NCI-H345 (cell line): ENCODE measurements at regions not wholly inside any gene's neighbourhood (a gene's known extent, or its start where the extent isn't known, plus 50 kb on each side); places are given as distances from the start of the nearest gene placed in this dataset.

ENCODE experiments used
- DNase-seq: peaks from one replicate; lab custom pipeline; 2025; lab: John Stamatoyannopoulos, UW

DNA sequence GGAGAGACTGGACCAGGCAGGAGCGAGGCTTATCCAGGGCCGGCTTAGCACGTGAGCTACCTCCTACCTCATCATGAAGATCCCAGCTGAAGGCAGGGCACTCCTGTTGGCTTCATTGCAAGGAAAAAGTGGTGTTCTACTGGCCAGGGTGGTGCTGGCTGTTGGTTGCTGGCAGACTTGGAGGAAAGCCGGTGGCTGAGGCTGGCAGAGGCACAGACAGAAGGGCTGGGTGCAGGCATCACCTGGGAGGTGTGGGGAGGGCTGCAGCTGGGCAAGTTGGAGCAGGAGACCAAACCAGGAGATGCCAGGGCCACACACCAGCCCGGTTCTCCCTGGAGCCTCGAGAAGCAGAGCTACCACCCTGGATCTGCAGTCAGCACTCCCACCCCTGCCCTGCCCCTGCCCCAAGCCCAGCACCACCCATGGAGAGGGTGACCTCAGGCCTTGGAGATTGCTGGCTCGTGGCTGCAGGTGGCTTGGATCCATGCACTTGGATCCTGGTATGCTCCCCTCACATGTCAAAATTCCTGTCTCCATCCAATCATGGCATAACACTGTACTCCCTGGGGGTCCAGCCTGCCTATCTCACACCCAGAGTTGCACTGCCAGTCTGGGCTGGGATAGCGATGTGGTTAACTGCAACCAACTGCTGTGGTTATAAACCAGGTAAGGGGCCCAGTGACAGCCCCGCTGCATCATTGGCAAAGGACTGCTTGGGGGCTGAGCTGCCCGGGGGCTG lies 49.7 kb downstream of the GLI2 start:
- no peak for DNase-seq

DNA sequence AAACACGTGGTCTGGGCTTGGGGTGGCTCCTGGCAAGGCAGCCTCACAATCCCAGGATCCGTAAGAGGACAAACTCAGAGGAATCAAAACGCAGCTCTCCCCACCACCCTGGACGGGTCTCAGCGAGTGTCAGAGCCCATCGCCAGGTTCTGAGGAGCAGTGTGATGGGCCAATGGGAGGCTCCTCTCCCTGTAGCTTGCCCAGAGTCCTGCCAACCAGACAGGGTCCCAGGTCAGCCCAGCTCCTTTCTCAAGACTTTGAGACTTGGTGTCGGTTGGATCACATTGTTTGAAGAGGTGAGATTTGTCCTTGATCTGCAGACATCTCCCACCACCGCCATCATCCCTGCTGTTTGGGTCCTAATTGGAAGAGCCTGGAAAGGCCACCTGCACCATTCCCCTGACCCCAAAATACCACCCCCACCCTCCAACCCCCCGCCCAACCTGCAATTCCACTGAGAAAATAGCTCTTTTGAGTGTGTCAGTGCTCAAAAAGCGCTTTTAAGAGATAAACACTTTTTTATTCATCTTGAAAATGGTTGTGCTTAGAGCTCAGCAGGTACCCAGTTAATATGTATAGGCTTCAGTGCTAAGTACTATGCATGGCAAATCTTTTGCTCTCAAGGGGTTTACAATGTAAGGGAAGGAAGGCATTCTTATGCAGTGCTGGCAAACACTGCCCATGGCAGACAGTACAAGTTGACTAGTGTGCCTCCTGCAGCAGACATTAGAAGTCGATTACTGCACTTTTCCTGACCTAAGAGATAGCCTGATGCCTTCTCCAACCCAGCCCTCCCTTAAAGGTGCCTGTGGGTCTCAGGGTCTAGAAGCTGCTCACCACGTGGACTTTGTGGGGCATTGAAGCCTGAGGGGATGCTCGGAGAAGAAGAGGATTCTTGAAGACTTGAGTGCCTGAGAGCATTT lies 50.6 kb downstream of the GLI2 start:
- DNase-seq = no peak

DNA sequence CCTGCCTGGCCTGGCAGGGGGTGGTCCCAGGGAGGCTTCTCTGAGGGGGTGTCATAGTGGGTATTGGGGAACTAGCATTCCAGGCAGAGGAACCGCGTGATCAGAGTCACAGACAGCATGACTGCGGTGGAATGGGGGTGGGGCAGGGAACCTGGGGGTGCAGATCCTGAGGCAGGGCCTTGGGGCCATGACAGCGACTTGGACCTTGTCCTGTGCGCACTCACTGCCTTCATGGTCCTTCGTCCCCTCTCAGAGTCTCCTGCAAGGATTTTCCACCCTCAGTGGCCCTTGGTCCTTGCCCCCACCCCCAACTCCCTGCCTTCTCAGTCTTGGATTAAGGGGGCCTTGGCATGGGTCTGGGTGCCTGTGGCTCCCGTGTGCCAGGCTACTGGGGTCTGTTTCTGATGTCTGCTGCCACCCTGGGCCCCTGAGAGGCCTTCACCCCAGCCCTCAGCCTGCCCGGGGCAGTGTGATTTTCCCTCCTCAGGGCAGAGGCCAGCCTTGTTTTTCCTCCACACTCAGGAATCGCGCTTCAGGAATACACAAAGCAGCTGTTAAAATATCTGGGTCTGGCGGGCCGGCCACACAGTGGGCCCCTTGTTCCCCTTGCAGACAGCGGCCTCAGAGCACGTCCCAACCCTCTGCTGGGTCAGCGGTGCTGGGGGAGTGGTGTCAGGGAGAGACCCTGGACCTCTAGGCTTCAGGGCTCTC lies 51.6 kb downstream of the GLI2 start:
- no peak for DNase-seq

DNA sequence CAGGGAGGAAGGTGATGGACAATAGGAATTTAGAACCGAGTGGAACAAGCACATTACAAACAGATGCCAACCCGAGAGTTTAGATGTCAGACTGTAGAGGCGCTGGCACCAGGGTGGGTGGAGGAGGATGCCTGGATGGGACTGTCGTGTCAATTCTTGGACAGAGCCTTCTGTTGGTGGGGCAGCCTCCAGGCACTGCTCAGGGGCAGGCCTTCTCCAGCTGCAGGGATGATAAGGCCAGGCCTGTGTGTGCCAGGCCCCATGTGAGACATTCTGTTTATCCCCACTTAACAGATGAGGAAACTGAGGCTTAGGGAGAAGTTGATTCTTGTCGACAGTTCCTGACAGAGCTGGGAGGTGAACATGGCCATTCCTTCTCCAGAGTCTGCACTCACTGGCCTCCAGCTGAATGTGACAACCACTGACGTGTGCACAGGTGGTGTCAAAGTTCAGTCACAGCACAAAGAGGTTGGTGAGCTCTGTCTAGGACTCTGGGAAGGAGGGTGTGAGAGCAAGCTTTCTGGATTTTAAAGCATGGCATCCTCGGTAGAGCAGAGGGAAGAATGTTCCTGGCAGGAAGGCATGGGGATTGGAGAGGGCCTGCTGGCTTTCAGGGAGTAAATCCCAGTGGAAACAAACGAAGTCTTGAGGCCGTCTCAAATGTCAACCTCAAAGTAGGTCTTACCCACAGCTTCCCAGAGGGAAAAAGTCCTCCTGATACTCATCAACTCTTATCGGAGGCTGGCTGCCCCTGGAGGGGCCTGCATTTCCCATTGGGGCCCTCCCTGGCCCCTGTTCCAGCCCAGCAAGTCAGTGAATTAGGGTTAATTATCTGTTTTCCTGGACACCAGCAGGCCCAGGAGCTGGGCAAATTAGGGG lies 52.4 kb downstream of the GLI2 start:
- no peak for DNase-seq

DNA sequence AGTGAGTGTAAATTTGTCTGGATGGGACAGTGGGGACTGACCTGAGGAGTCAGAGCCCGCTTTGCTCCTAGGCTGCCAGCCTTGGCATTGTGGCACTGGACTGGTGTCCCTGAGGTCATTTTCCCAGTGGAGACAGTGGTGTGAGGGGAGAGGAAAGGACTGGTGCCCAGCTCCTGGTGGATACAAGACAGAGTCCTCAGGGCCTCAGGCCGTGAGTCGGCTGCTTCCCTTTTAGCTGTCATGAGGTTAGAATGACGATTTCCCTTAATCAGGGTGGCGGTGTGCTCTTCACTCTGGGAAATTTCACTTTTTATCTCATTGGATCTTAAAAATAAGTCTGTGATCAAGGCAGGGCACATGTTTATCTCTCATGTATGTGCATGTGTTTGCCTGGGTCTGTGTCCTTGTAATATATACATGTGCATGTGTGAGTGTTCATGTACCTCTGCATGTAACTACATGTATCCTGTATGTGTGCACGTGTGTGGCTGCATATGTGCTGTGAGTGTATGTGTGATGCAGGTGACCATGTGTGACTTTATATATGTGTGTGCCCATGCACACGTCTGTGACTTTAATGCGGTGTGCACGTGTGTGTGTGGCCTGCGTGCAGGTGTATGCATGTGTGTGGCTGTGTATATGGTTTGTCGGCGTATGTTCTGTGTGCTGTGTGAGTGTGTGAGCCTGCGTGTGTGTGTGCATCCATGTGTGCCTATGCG lies 55.7 kb downstream of the GLI2 start:
- DNase-seq = no peak

DNA sequence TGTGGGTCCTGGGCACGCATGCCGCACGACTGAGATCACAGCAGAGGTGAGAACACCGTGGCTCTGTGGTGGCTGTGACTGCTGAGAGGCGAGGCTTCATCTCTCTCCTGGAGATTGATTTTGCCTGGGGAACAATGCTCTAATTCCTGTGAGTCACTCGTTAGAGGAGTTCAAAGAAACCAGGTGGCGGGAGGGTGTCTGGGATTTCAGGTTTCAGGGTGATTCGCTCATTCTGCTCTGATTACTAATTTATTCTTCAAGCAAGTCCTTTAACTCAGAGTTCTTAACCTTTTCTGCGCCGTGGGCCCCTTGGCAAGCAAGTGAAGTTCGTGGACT lies 56.3 kb downstream of the GLI2 start:
- DNase-seq = no peak

DNA sequence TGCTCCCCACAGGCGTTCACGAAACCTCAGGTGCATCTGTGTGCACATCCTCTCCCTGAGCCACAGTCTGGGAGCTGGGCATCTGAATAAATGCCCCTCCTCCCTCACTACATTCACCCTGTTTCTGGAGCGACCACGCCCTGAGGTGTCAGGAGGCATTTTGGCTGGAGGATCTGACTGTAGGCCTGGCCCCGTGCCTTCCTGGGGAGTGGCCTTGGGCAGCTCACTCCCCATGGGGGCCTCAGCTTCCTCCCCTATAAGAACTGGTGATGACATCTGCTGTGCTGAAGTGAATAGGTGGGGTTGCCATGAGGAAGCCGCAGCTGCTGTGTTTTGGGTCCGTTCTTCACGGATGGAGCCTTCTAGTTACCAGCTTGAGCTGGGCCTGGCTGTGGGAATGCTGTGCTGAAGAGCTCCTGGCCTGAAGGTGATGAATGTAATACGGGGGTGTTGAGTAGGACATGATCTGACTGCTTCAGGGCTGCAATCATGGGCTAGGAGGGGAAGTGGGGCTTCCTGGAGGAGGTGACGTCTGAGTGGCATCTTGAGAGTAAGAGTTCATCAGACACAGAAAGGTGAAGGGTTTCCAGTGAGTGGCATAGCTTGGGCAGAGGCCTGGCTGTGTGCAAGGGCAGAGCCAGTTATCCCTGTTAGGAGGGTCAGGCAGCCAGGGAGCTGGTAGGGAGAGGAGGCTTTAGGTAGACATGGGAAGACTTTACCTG lies 58.2 kb downstream of the GLI2 start:
- no peak for DNase-seq

DNA sequence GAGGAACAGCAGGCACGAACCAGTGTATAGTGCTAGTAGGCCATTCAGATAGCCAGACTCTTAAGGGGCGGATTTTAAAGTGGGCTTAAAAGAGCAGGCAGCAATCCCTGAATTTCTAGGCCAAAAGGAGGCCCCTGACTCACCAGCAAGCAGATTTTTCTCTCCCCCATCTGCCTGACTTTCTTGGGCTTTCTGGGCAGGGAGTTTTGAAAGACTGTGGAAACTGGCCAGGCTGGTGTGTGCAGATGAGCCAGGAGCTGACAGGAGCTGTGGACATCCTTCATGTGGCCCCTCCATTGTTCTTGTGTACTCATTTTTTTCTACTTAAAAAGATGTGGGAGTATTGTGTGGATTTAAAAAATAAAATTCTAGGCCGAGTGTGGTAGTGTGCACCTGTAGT lies 59.0 kb downstream of the GLI2 start:
- no peak for DNase-seq

DNA sequence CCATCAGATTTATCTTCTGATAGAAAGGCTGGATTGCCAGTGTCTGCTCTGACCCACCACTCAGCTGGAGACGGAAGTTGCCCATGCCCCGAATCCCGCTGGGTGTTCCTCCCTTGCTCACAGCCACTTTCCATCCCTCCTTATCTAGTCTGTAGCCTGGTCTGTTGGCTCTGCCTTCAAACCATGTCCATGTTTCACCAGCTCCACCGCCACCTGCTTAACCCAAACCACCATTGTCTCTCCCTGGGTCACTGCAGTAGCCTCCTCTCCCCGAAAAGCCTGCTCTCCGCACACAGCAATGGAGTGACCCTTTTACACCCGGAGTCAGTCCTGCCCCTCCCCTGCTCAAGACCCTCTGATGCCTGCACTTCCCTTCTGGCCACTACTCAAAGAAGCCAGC lies 60.4 kb downstream of the GLI2 start:
- DNase-seq = no peak

DNA sequence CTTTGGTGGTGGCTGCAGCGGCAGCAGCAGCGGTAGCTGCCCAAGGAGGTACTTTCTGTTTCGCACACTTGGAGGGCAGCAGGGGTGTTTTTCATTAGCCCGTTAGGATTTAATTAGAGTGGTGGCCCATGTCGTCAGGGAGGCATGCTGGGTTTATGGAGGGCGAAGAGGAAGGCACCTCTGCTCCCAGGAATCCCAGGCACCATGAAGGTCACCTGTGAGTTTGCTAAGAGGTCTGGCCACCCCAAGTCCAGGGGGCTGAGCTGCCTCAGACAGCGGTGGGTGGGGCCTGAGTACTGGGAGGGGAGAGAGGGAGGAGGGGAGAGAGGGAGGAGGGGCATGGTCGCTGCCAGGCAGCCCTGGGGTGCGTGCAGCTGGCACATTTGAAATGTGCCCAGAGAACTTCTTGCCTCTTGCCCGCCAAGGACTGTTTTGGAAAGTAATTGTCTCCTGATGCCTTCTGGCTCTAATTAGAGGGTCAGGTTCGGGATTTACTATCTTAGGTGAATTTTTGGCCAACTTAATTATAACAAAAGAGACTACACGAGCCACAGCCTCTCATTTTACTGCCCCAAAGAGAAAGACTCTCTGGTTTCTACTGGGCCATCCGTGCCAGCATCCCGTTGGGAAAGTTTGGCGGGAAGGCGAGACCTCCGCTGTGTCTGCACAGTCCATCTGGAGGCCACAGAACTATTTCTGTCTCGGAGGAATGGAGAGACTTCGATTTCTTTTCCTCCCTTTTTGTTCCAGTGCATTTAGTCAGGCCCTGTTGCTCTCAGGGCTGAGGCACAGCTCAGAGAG lies 62.0 kb downstream of the GLI2 start:
- no peak for DNase-seq

DNA sequence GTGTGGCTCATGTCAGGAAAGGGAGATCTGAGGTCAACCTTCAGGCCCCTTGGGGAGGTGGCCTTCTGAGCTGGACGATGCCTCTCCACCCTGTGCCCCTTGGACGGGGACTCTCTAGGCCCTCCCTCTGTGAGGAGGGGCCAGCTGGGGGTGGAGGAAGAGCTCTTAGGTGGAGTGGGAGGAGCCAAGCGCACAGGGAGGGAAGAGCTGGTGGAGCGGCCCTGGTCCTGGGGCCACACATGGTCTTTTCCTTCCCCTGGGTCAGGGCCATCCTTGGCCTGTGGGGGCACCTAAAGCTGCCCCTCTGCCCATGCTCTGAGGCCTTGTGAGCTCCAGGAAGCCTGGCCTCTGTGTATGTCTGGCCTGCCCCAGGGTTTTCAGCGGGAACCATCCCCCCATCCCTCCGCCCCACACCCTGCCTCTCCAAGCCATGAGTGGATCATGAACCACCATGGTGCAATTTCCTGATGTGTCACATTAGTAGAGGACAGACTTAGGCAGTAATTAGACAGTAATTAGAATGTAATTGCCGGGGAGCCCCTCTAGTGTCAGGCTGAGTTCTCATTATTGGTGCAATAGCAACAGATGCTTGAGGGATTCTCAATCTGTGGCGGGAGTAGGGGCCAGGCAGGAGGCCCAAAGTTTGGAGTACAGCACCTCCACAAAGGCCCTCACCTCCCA lies 63.0 kb downstream of the GLI2 start:
- no peak for DNase-seq

DNA sequence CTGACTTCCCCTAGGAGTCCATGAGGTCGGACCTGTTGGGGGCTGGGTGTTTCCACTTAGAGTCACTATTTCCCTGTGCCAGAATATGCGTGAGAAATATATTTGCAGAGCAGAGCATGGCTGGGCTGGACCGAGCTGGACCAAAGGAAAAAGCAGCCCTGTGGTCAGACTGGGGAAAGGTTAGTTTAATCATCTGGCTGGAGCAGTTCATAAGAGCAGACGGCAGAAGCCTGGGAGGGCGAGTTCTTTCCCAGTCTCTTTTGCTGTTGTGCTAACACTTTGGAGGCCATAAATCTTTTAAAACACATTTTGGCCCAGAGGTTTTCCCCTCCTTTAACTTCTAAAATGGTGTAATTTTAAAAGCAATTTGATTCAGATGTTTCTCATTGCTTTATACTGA lies 66.5 kb downstream of the GLI2 start:
- no peak for DNase-seq

DNA sequence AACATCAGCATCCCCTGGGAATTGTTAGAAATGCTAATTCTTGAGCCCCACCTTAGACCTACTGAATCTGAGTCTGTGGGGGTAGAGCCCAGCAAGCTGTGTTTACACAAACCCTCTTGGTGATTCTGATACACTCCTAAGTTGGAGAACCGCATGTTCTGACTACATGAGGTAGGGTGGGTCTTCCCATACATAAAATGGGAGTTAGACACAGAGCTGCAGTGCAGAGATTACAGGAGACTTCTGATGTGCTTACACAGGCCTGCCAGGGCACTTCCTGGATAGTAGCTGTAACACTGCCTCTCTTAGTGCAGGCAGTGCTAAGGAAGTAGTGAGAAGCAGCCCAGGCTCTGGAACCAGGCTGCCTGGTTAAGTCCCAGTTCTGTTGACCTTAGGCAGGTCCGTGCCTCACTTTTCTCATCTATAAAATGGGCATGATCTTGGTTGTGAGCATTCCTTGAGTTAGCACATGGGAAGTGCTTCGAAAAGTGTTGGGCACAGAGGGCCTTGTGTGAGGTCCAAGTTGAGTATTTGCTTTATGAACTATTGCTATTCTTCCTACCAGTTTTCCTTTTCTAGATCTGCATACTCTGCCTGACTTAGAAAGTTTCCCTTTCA lies 67.3 kb downstream of the GLI2 start:
- no peak for DNase-seq

DNA sequence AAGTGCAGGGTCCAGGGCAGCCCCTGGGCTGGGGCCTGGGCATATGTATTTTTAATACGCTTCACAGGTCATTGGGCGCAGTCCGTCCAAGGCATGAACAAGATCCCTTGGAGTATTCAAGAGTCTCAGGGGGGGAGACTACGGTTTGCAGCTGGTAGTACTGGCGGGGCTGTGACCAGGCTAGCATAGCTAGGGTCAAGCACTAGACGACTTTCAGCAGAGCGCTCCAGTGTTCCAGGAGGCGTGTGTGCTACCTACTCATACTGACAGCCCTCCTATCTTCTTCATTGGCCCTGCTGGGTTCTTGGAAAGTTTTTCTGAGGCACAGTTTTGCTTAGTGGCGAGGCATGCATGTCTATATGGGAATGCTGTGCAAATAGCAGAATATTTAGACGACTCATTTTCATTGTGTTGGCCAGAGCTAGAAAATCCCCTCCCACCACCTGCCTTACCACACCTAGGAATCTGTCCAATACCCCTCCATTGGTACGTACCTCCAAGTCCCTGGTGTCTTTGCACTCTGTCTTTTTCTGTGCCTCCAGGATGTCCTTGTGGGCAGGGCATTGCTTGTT lies 68.2 kb downstream of the GLI2 start:
- no peak for DNase-seq

DNA sequence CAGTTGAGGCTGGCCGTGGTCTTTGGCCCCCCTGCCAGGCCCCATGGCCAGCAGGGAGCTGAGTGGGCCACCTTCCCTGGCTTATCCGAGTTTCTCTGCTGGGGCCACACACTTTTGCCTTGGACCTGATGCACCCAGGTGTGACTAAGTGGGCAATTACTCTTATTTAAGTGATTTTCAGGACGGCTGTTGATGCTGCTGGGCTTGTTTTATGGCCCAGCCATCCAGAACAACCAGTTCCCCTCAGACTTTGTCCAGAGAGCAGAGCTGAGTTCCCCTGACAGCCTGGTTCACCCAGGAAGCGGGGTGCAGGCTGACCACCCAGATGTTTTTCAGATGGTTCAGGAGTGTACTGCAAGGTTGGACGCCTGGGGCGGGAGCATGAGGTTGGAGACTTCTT lies 68.8 kb downstream of the GLI2 start:
- peak; percentile 30 for DNase-seq

DNA sequence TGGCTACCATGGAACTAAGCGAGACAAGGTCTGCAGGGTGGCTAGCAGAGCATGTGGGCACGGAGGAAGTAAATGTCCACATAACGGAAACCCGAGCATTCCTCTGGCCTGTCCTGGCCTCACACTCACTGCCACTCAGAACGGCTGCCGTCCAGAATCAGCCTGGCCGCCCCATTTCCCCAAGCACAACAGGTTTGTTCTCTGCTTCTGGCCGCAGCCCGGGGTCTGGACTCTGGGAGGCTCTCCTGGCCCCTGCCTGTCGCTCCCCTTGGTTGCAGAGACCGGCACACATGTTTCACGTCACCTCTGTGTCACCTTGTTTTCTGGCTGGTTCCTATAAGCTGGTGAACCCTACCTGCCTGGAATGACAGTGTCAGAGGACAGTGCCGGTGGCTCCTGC lies 69.3 kb downstream of the GLI2 start:
- no peak for DNase-seq

DNA sequence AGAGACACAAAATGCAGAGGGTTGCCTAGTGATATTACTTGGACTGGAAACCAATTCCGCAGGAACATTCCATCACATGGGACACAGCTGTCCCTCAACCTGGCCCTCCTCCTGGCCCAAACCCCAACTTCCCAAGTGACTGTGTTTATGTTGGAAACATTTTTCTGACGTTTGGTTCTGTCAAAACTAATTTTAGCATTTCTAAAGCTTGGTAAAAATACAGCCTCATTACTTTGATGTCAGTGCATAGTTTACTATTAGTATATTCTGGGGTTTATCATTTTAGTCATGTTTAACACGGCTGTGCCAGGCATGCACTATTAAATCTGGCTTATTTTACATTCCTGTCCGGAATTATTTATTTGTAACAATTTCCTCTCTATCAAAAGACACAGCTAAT lies 69.9 kb downstream of the GLI2 start:
- no peak for DNase-seq

DNA sequence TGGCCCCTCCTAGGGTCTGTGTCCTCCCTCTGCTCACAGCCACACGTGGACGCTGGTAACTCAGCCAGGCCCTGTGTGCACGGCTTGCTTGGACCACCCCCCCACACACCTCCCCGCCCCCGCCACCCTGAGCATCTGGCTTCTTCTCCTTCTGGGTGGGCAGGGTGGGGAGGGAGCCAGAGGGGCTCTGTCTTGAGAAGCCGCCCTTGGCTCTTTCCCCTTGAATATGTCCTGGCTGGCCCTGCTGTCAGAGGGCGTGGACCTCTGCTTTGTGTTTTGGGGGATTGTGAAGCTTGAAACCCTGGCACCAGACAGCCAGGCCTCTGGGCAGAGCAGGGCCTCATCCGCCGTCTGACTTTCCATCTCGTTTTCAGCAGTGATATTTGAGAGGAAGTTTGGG lies 72.1 kb downstream of the GLI2 start:
- DNase-seq = no peak
